DOHH2 (cell line): ENCODE measurements at regions not wholly inside any gene's neighbourhood (a gene's known extent, or its start where the extent isn't known, plus 50 kb on each side); places are given as distances from the start of the nearest gene placed in this dataset.

ENCODE experiments used
- H3F3A ChIP-seq: fragments of 200-600 bp; sonication (generic), shearing (Covaris generic); 2 replicates; pipeline ENCODE4 v1.6.0; 2016; ENCODE audit warnings: antibody characterized with exemption, mild to moderate bottlenecking; ENCODE audit not compliant: control insufficient read depth, insufficient read depth
- H3K27ac ChIP-seq: fragments of 200-600 bp; sonication (generic); 2 replicates; pipeline ENCODE4 v1.5.1; 2014; ENCODE audit warnings: low read depth, mild to moderate bottlenecking, low read length, moderate library complexity
- H3K27me3 ChIP-seq: fragments of 200-600 bp; sonication (generic); 2 replicates; pipeline ENCODE4 v1.6.1; 2014; ENCODE audit warnings: mild to moderate bottlenecking, low read length, mixed read lengths; ENCODE audit not compliant: control insufficient read depth
- H3K36me3 ChIP-seq: fragments of 200-600 bp; sonication (generic); 2 replicates; pipeline ENCODE4 v1.6.1; 2014; ENCODE audit warnings: mild to moderate bottlenecking, low read length, moderate library complexity, mixed read lengths; ENCODE audit not compliant: control insufficient read depth
- H3K4me1 ChIP-seq: fragments of 200-600 bp; sonication (generic); 2 replicates; pipeline ENCODE4 v1.6.1; 2014; ENCODE audit warnings: mild to moderate bottlenecking, low read length, mixed read lengths; ENCODE audit not compliant: control insufficient read depth
- H3K4me2 ChIP-seq: fragments of 200-600 bp; sonication (generic); 2 replicates; pipeline ENCODE4 v1.6.0; 2014; ENCODE audit warnings: mild to moderate bottlenecking, low read length, moderate library complexity
- H3K4me3 ChIP-seq: fragments of 200-600 bp; sonication (generic); 2 replicates; pipeline ENCODE4 v1.5.1; 2014; ENCODE audit warnings: mild to moderate bottlenecking, low read length, mixed read lengths
- H3K79me2 ChIP-seq: fragments of 200-600 bp; sonication (generic); 2 replicates; pipeline ENCODE4 v1.6.1; 2014; ENCODE audit warnings: mild to moderate bottlenecking, low read length, mixed read lengths; ENCODE audit not compliant: control insufficient read depth
- H3K9me2 ChIP-seq: fragments of 200-600 bp; sonication (generic); replicated peaks from 2 replicates; pipeline ENCODE4 v1.6.1; 2014; ENCODE audit warnings: mild to moderate bottlenecking, low read length, mixed read lengths; ENCODE audit not compliant: control insufficient read depth
- H3K9me3 ChIP-seq: fragments of 200-600 bp; sonication (generic); 2 replicates; pipeline ENCODE4 v1.6.1; 2014; ENCODE audit warnings: antibody characterized with exemption, low read length, mixed read lengths; ENCODE audit not compliant: control insufficient read depth, insufficient read depth
- H4K20me1 ChIP-seq: fragments of 200-600 bp; sonication (generic); 2 replicates; pipeline ENCODE4 v1.6.0; 2014; ENCODE audit warnings: low read depth, mild to moderate bottlenecking, antibody characterized with exemption, low read length, moderate library complexity; ENCODE audit not compliant: control insufficient read depth, insufficient read depth
- CTCF ChIP-seq: fragments of 200-600 bp; sonication (generic); IDR thresholded peaks from one replicate; pipeline ENCODE4 v1.5.1; 2014; ENCODE audit warnings: antibody characterized with exemption, mild to moderate bottlenecking, low read depth, low read length; ENCODE audit not compliant: poor library complexity, severe bottlenecking
- EZH2phosphoT487 ChIP-seq: fragments of 200-600 bp; sonication (generic); IDR thresholded peaks from 2 replicates; pipeline ENCODE4 v1.6.1; 2017; ENCODE audit warnings: borderline replicate concordance, mild to moderate bottlenecking, antibody characterized with exemption, low read length, moderate library complexity, mixed read lengths

GRCh38 chr10:78410046-78410965 is 376.6 kb downstream of the RPS24 start:
- Histone ChIP-seq H4K20me1 (no peaks in the 10 kb centered on the region), H3K36me3 (no peaks in the 10 kb centered on the region), H3K4me2 (no peak overlapping the region), H3K9me2 (no peaks in the 10 kb centered on the region), H3K4me3 (no peak overlapping the region), H3K79me2 (no peaks in the 10 kb centered on the region), H3K27ac (no peak overlapping the region), H3K4me1 (no peaks in the 10 kb centered on the region), H3K9me3 (no peaks in the 10 kb centered on the region), H3F3A (no peaks in the 10 kb centered on the region), H3K27me3 (peaks cover 10% of the 10 kb centered on the region; the same call in 1 of the 2 replicates)
- TF ChIP-seq CTCF (no peak), EZH2phosphoT487 (no peak)

- Histone ChIP-seq H3F3A (no peaks in the 10 kb centered on the region), H3K36me3 (no peaks in the 10 kb centered on the region), H3K27ac (no peak overlapping the region), H3K4me3 (no peak overlapping the region), H3K4me1 (no peaks in the 10 kb centered on the region), H3K79me2 (no peaks in the 10 kb centered on the region), H3K9me3 (no peaks in the 10 kb centered on the region), H3K9me2 (no peaks in the 10 kb centered on the region), H3K4me2 (no peak overlapping the region), H4K20me1 (no peaks in the 10 kb centered on the region), H3K27me3 (peaks cover 10% of the 10 kb centered on the region; the same call in 1 of the 2 replicates)
- no peak for TF ChIP-seq EZH2phosphoT487
- no peak for TF ChIP-seq CTCF
Observed at GRCh38 chr10:78411716-78412115, 378.1 kb downstream of the RPS24 start.

- no peak overlapping the region for H3K4me3 ChIP-seq
- H3K9me2 ChIP-seq = no peaks in the 10 kb centered on the region
- H3K9me3 ChIP-seq = no peaks in the 10 kb centered on the region
- no peak overlapping the region for H3K4me2 ChIP-seq
- H3K79me2 ChIP-seq = no peaks in the 10 kb centered on the region
- peaks cover 6% of the 10 kb centered on the region; the same call in 1 of the 2 replicates for H3K27me3 ChIP-seq
- no peak overlapping the region for H3K27ac ChIP-seq
- no peaks in the 10 kb centered on the region for H3F3A ChIP-seq
- no peaks in the 10 kb centered on the region for H3K36me3 ChIP-seq
- TF ChIP-seq EZH2phosphoT487 = no peak
- TF ChIP-seq CTCF = no peak
- no peaks in the 10 kb centered on the region for H4K20me1 ChIP-seq
- H3K4me1 ChIP-seq = no peaks in the 10 kb centered on the region
Observed at GRCh38 chr10:78412605-78413004, 378.9 kb downstream of the RPS24 start.
